Adrenal gland (tissue), 9 donors: ENCODE measurements at regions not wholly inside any gene's neighbourhood (a gene's known extent, or its start where the extent isn't known, plus 50 kb on each side); places are given as distances from the start of the nearest gene placed in this dataset.

Source experiments
- DNase-seq, 7 donors: peaks; one replicate each; pipeline ENCODE4 v3.0.0-alpha.2; 2019 to 2020
- H3K27ac ChIP-seq, 5 donors: fragments of 200-600 bp; sonication (generic) in 4 of 5; 1 replicate in 3 of 5; 2 replicates in 2 of 5; pipeline versions ENCODE4 v1.5.1 to v1.8.0; 2016 to 2020; ENCODE audit warnings: mild to moderate bottlenecking in 1 of 5
- H3K27me3 ChIP-seq: fragments of 200-600 bp; 2 replicates; pipeline ENCODE4 v1.8.0; 2021
- H3K36me3 ChIP-seq, 2 donors: fragments of 200-600 bp; replicated peaks in 1 of 2; 1 replicate in 1 of 2; 2 replicates in 1 of 2; pipeline versions ENCODE4 v1.5.1 to v1.8.0; 2018 to 2022
- H3K4me1 ChIP-seq, 2 donors: fragments of 200-600 bp; replicated peaks in 1 of 2; 1 replicate in 1 of 2; 2 replicates in 1 of 2; pipeline versions ENCODE4 v1.5.1 to v1.8.0; 2018 to 2021
- H3K4me3 ChIP-seq, 4 donors: fragments of 200-600 bp; sonication (generic) in 3 of 4; one replicate each; pipeline ENCODE4 v1.5.1; 2016 to 2018
- H3K9me3 ChIP-seq, 3 donors: fragments of 200-600 bp; sonication (generic) in 1 of 3; replicated peaks in 1 of 3; 1 replicate in 2 of 3; 2 replicates in 1 of 3; pipeline versions ENCODE4 v1.5.1 to v1.8.0; 2016 to 2021
- POLR2A ChIP-seq, 2 donors: fragments of 450-650 bp; IDR thresholded peaks; one replicate each; pipeline ENCODE4 v1.6.1; 2017; ENCODE audit warnings: antibody characterized with exemption in 2 of 2, mild to moderate bottlenecking in 2 of 2, moderate library complexity in 1 of 2
- WGBS, 4 donors: extraction: QIAGEN DNeasy Blood & Tissue Kit in 2 of 4; methylation state at CpG; one replicate each; pipeline versions ENCODE4 v1.1.5 to v1.1.7; 2013 to 2017; 5-methylcytosine and 5-hydroxymethylcytosine counted together
- intact Hi-C, 2 donors: fragments of 100-400 bp; cut with DNase I; formaldehyde crosslinking; loops; one replicate each; pipeline versions ENCODE4 v1.14.1 to v1.15.0; 2022 to 2023
- TF ChIP-seq, protein P1 (sequence below), 6 experiments: fragments of 450-650 bp in 4 of 6; fragments of 200-600 bp in 2 of 6; sonication (generic) in 1 of 6; IDR thresholded peaks; 1 replicate in 5 of 6; 2 replicates in 1 of 6; pipeline versions ENCODE4 v1.5.1 to v1.8.0; 2016 to 2021; ENCODE audit warnings: antibody characterized with exemption in 6 of 6, mild to moderate bottlenecking in 2 of 6, moderate library complexity in 1 of 6
- donor health status: healthy with polysubstance abuse.
- donor health status: Bipolar disorder and iron deficiency.
- donor health status: DM: yes; HTN: yes; CAD: no.
- donor health status: DM: no; HTN: no; CAD: no.
- donor health status: DM: no; HTN: no; CAD: no.

DNA sequence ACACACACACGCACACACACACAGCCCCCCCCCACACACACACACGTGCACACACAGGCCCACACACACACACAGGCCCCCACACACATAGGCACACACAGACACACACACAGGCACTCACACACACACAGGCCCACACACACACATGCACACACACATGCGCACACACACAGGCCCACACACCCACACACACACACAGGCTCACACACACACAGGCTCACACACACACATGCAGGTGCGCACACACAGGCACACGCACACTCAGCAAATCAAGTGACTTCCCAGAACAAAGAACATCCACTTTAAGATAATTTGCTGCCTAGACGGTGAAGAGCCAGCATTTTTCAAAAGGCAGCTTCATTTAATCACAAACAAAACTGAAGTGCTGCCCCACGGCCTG, 78.5 kb upstream of the FBRSL1 start:
- WGBS, 4 donors = 78 to 83% (median 79%) methylated on average over 4 to 7 of the region's 7 CpGs
- intact Hi-C loops = loop anchor here in 1 of 2 donors (10.0 kb wide), 1 partner anchor 203 kb away; the partner anchor contains the start of genes LRCOL1 and P2RX2
- H3K27me3 ChIP-seq = peaks cover 26% of the 10 kb centered on the region

GRCh38 chr12:132410849-132411248, 79.1 kb upstream of the FBRSL1 start:
- Histone ChIP-seq H3K4me1 (no peaks in the 10 kb centered on the region), H3K4me3 (no peak overlapping the region), H3K27ac (no peak overlapping the region), H3K27me3 (peaks cover 25% of the 10 kb centered on the region), H3K9me3 (no peaks in the 10 kb centered on the region), H3K36me3 (no peaks in the 10 kb centered on the region)
- 83 to 89% (median 87%) methylated on average over 8 to 14 of the region's 14 CpGs for WGBS, 4 donors
- DNase-seq = no peak
- intact Hi-C loops = loop anchor here in 1 of 2 donors (10.0 kb wide), 1 partner anchor 204 kb away; the partner anchor contains the start of genes LRCOL1 and P2RX2
- TF ChIP-seq, protein P1, sequence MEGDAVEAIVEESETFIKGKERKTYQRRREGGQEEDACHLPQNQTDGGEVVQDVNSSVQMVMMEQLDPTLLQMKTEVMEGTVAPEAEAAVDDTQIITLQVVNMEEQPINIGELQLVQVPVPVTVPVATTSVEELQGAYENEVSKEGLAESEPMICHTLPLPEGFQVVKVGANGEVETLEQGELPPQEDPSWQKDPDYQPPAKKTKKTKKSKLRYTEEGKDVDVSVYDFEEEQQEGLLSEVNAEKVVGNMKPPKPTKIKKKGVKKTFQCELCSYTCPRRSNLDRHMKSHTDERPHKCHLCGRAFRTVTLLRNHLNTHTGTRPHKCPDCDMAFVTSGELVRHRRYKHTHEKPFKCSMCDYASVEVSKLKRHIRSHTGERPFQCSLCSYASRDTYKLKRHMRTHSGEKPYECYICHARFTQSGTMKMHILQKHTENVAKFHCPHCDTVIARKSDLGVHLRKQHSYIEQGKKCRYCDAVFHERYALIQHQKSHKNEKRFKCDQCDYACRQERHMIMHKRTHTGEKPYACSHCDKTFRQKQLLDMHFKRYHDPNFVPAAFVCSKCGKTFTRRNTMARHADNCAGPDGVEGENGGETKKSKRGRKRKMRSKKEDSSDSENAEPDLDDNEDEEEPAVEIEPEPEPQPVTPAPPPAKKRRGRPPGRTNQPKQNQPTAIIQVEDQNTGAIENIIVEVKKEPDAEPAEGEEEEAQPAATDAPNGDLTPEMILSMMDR (IDR thresholded peaks at IDR 0.05) = no peak

More for the DNA sequence above, 78.5 kb upstream of the FBRSL1 start:
- TF ChIP-seq, protein P1 (IDR thresholded peaks at IDR 0.05) = no peak
- TF ChIP-seq POLR2A (IDR thresholded peaks at IDR 0.05) = no peak
- Histone ChIP-seq H3K4me1 (no peaks in the 10 kb centered on the region), H3K36me3 (no peaks in the 10 kb centered on the region), H3K9me3 (no peaks in the 10 kb centered on the region), H3K27ac (no peak overlapping the region), H3K4me3 (no peak overlapping the region)
- DNase-seq = no peak

DNA sequence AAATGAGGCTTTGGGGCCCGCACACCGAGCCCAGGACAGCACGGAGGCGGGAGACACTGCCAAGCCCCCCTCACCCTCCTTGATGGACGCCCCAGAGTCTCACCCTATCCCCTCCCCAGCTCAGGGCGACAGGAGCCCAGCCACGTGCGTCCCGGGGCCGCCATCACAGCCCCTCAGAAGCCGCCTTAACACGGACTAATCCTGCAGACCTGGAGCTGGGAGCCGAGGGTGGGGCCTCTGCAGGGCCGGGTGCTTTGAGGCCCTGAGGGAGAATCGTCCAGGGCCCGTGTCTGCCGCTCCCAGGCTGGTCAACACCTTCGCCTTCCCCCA, 79.7 kb upstream of the FBRSL1 start:
- no peak for DNase-seq
- intact Hi-C loops = loop anchor here in 1 of 2 donors (10.0 kb wide), 1 partner anchor 205 kb away; the partner anchor contains the start of genes LRCOL1 and P2RX2

GRCh38 chr12:132409495-132410295, 80.3 kb upstream of the FBRSL1 start:
- Histone ChIP-seq H3K27me3 (peaks cover 26% of the 10 kb centered on the region), H3K36me3 (no peaks in the 10 kb centered on the region), H3K4me1 (no peaks in the 10 kb centered on the region), H3K9me3 (no peaks in the 10 kb centered on the region), H3K27ac (no peak overlapping the region), H3K4me3 (no peak overlapping the region)
- TF ChIP-seq, protein P1 (IDR thresholded peaks at IDR 0.05) = no peak
- TF ChIP-seq POLR2A (IDR thresholded peaks at IDR 0.05) = no peak
- no peak for DNase-seq
- intact Hi-C loops = loop anchor here in 1 of 2 donors (10.0 kb wide), 1 partner anchor 205 kb away; the partner anchor contains the start of genes LRCOL1 and P2RX2
- 84 to 90% (median 85%) methylated on average over 10 to 42 of the region's 42 CpGs for WGBS, 4 donors

More for the DNA sequence above, 79.7 kb upstream of the FBRSL1 start:
- H3K4me3 ChIP-seq = no peak overlapping the region
- H3K27me3 ChIP-seq = peaks cover 25% of the 10 kb centered on the region
- H3K27ac ChIP-seq = no peak overlapping the region
- WGBS, 4 donors = 75 to 91% (median 77%) methylated on average over 6 to 18 of the region's 18 CpGs
- H3K36me3 ChIP-seq = no peaks in the 10 kb centered on the region
- no peaks in the 10 kb centered on the region for H3K4me1 ChIP-seq
- no peak for TF ChIP-seq POLR2A (IDR thresholded peaks at IDR 0.05)
- TF ChIP-seq, protein P1 (IDR thresholded peaks at IDR 0.05) = no peak
- H3K9me3 ChIP-seq = no peaks in the 10 kb centered on the region
